ENCODE measurements at regions not wholly inside any gene's neighbourhood (a gene's known extent, or its start where the extent isn't known, plus 50 kb on each side); places are given as distances from the start of the nearest gene placed in this dataset.

DNA sequence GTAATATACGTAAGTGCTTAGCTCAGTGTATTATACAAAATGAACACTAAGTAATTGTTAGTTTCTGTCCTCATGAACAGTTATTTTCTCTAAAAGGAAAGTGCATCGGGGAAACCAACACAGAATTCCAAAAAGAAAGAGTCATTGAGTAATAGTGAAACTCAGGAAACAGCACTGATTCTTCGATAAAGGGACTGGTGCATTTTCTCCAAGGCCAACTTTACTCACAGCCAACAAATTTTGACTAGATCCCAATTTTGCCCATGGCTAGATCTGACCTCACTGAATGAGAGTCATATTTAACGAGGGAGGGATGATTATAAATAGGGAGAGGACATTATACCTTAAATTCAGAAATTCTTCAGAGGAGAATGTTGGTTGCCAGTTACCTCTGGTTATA, 390.9 kb upstream of the NRSN1 start:
- H3K14ac ChIP-seq (replicated peaks; ENCODE audit: low read depth, low read length) = no peak overlapping the region
- H3K4ac ChIP-seq (ENCODE audit: low read depth, low read length) = no peak overlapping the region
- dilution Hi-C loops (cut with HindIII; ENCODE audit: low sequenced_read_pairs, unreplicated experiment) = no loop called here
- H3K9ac ChIP-seq (ENCODE audit: low read depth, low read length) = no peak overlapping the region
- no peaks in the 10 kb centered on the region for H3K4me1 ChIP-seq (ENCODE audit: control insufficient read depth, insufficient read depth, low read length)
- no peak overlapping the region for H3K56ac ChIP-seq (ENCODE audit: extremely low read depth, insufficient read depth, low read length)
- ATAC-seq (ENCODE audit: low read depth) (no peak), DNase-seq (no peak)
- no peak overlapping the region for H2AFZ ChIP-seq (replicated peaks; ENCODE audit: low read length, poor library complexity)
- no peaks in the 10 kb centered on the region for H3K27me3 ChIP-seq (ENCODE audit: control insufficient read depth, insufficient read depth, low read length)
- TF ChIP-seq RAD21 (IDR thresholded peaks at IDR 0.05; ENCODE audit: low read length) (no peak), CEBPB (IDR thresholded peaks at IDR 0.05; ENCODE audit: low read depth, low read length) (no peak), BHLHE40 (IDR thresholded peaks at IDR 0.05; ENCODE audit: low read depth, low read length) (no peak)
- TF ChIP-seq, protein P1, sequence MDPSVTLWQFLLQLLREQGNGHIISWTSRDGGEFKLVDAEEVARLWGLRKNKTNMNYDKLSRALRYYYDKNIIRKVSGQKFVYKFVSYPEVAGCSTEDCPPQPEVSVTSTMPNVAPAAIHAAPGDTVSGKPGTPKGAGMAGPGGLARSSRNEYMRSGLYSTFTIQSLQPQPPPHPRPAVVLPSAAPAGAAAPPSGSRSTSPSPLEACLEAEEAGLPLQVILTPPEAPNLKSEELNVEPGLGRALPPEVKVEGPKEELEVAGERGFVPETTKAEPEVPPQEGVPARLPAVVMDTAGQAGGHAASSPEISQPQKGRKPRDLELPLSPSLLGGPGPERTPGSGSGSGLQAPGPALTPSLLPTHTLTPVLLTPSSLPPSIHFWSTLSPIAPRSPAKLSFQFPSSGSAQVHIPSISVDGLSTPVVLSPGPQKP (IDR thresholded peaks at IDR 0.05; ENCODE audit: borderline replicate concordance, low read depth, low read length) = no peak
- no peak overlapping the region for H3K18ac ChIP-seq (ENCODE audit: low read depth, low read length)
- H3K27ac ChIP-seq (ENCODE audit: insufficient read depth, low read length) = no peak overlapping the region
- no peak overlapping the region for H3K4me2 ChIP-seq (ENCODE audit: low read depth, low read length)
- H2AK5ac ChIP-seq (ENCODE audit: low read depth, low read length) = no peak overlapping the region
- H4K5ac ChIP-seq (ENCODE audit: low read depth, low read length) = no peak overlapping the region
- no CpG with 5 or more reads among the region's 4 CpGs for WGBS, 2 experiments (ENCODE audit: extremely low coverage in 2 of 2, insufficient read length in 1 of 2)
- H3K23ac ChIP-seq (ENCODE audit: low read depth, low read length) = no peak overlapping the region
- H4K8ac ChIP-seq (ENCODE audit: low read depth in 2 of 2, low read length in 2 of 2) = no peak overlapping the region
- H3K36me3 ChIP-seq (ENCODE audit: control insufficient read depth, insufficient read depth, low read length) = no peaks in the 10 kb centered on the region
- H2BK120ac ChIP-seq (ENCODE audit: low read depth, low read length) = no peak overlapping the region
- no peaks in the 10 kb centered on the region for H4K20me1 ChIP-seq (ENCODE audit: insufficient read depth, low read length)
- no peak overlapping the region for H2BK20ac ChIP-seq (ENCODE audit: low read depth, low read length)
- H2AK9ac ChIP-seq (replicated peaks; ENCODE audit: low read depth, low read length, poor library complexity) = no peak overlapping the region
- H4K91ac ChIP-seq (ENCODE audit: insufficient read depth, low read depth, low read length) = no peak overlapping the region
- intact Hi-C loops (cut with micrococcal nuclease) = no loop called here
- no peaks in the 10 kb centered on the region for H3K79me1 ChIP-seq (ENCODE audit: low read depth in 1 of 2, low read length in 2 of 2)
- POLR2A ChIA-PET (ENCODE audit: unreplicated experiment) = no interaction called here
- no peaks in the 10 kb centered on the region for H3K9me1 ChIP-seq (ENCODE audit: insufficient read depth, low read length)
- no peak overlapping the region for H2BK15ac ChIP-seq (ENCODE audit: low read depth, low read length)
- in situ Hi-C loops (cut with MboI; ENCODE audit: low sequenced_read_pairs) = no loop called here
- no TSS peak for BruUV-seq (replicated peaks)
- no peaks in the 10 kb centered on the region for H3K9me3 ChIP-seq (ENCODE audit: control insufficient read depth, insufficient read depth, low read length)
- no peak overlapping the region for H3K4me3 ChIP-seq (ENCODE audit: insufficient read depth, low read depth, low read length)
- CTCF ChIA-PET = no interaction called here
- H2BK5ac ChIP-seq (ENCODE audit: low read depth, low read length, poor library complexity, severe bottlenecking) = no peak overlapping the region
